Choroid plexus epithelial cell (primary cell): ENCODE measurements at regions not wholly inside any gene's neighbourhood (a gene's known extent, or its start where the extent isn't known, plus 50 kb on each side); places are given as distances from the start of the nearest gene placed in this dataset.

ENCODE experiments used
- DNase-seq: peaks from one replicate; pipeline ENCODE4 v3.0.0-alpha.2; 2010; ENCODE audit warnings: low read depth
- H3K4me3 ChIP-seq: 2 replicates; pipeline ENCODE4 v1.5.1; 2011; ENCODE audit warnings: low read depth, mild to moderate bottlenecking, control low read depth, low read length, moderate library complexity
- TF ChIP-seq, protein P1 (sequence below): conservative IDR thresholded peaks from 2 replicates; pipeline ENCODE4 v1.5.1; 2011; ENCODE audit warnings: low read depth, mild to moderate bottlenecking, control low read depth, inconsistent platforms, low read length, moderate library complexity

DNA sequence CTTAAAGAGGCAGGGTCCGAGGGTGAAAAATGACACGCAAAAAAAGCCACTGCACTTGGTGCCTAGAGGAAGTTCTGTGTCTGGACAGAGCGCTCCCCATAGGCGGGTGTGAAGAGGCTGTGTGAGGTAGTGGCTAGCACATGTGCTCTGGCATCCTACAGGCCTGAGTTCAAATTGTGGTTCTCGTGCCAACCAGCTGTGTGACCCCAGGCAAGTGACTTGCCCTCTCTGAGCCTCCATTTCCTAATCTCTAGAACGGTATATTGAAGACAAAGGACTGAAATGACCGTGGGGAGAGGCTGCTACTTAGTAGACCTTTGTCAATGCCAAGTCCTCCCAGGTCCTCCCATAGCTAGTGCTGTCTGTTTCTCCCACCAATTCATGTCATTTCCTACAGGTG, 79.1 kb upstream of the MYL10 start:
- H3K4me3 ChIP-seq: no peak overlapping the region
- TF ChIP-seq, protein P1, sequence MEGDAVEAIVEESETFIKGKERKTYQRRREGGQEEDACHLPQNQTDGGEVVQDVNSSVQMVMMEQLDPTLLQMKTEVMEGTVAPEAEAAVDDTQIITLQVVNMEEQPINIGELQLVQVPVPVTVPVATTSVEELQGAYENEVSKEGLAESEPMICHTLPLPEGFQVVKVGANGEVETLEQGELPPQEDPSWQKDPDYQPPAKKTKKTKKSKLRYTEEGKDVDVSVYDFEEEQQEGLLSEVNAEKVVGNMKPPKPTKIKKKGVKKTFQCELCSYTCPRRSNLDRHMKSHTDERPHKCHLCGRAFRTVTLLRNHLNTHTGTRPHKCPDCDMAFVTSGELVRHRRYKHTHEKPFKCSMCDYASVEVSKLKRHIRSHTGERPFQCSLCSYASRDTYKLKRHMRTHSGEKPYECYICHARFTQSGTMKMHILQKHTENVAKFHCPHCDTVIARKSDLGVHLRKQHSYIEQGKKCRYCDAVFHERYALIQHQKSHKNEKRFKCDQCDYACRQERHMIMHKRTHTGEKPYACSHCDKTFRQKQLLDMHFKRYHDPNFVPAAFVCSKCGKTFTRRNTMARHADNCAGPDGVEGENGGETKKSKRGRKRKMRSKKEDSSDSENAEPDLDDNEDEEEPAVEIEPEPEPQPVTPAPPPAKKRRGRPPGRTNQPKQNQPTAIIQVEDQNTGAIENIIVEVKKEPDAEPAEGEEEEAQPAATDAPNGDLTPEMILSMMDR: no peak
- DNase-seq: no peak

DNA sequence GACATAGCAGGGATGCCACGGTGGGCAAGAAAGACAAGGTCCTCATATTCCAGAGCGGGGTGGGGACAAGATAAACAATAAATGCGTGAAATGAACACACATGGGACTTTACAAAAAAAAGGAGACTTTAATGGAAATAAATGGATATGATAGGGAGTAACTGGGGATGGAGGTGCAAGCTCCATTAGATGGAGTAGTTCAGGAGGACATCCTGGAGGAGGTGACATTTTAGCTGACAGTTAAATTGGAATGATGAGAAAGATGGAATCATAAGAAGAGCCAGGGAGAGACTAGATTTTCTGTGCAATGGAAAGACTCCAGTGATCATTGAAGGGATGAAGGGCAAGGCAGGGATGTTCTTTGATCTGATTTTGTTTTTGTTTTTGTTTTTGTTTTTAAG, 83.6 kb upstream of the MYL10 start:
- no peak for DNase-seq
- TF ChIP-seq, protein P1: no peak
- H3K4me3 ChIP-seq: no peak overlapping the region

DNA sequence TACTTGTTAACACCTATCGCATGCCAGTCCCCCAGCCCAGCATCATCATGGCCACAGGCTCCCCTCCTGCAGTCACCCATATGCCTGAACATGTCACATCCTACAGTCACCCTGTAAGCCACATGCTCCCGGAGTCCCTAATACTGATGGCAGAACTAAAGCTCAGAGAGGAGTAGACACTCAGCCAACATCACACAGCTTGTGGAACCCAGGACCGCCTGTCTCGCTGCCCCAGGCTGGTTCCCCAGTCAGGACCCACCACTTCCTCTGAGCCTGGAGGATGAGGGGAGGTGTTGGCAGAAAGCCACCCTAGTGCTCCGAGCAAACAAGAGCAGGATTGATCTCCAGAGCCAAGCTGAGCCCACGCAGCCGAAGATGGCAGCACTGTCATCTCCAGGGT, 85.0 kb upstream of the MYL10 start:
- H3K4me3 ChIP-seq: no peak overlapping the region
- TF ChIP-seq, protein P1: no peak
- no peak for DNase-seq

DNA sequence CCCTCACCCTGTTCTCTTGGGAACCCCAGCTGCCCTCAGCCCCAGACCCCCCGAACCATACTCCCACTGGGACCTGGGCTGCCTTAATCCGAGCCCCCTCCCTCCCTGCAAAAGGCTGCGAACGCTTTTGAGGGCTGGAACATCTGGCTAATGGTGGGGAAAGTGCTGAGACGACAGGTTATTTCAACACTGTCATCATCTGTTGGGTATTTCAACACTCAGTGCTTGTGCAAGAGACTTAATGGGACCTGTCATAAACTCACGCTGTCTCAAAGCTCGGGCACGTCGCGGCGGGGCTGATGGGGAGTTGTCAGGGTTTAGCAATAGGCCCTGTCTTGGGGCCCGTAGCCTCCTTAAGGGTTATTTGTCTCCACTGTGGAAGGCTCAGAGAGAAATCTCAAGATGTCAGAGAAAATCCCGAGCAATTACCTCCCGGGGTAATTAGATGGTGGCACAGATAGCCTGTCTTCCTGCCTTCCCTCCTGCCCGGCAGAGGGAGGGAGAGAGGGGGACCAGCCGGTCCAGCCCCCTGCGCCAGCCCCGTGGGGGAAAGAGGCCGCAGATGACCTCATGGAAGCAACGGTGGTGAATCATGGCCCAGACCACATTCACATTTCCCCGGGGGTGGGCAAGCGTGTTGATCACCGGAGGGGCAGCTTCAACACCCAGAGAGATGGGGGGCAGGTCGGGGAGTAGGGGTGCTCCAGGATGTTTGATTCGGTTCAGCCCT, 88.7 kb upstream of the MYL10 start:
- peak; percentile 59 for DNase-seq
- TF ChIP-seq, protein P1: no peak
- no peak overlapping the region for H3K4me3 ChIP-seq

DNA sequence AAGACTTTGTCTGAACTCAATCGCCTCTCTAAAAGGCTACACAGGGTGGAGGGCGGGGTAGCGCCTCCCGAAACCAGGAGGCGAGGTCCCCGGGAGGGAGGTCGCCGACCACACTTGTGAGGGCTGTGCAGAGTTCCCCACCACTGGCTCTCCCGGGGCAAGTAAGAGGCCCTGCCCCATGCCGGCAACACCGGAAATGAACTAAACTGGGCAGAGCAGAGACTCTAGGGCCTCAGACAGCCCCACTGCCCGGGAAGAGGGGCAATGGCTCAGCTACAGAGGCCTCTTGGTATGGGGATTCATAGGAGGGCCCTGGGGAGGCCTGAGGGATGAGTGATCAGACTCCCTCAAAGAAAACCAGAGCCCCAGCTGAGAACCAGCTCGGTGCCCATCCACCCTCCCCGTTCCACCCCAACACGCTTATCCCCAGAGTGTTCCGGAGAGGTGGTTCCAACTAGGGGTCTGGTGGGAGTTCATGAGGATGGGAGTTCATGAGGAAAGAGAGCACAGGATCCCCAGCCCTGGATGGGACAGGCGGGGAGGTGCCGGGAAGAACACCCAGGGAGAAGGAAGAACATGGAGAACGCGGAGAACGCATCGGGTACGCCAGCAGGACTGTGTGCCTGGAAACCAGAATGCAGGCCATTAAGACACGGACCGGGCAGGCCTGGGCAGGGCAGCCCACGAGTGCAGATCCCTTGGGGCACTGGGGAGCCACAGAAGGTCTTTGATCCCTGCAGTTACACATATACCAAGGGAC, 89.4 kb upstream of the MYL10 start:
- DNase-seq: no peak
- TF ChIP-seq, protein P1: no peak
- H3K4me3 ChIP-seq: no peak overlapping the region

DNA sequence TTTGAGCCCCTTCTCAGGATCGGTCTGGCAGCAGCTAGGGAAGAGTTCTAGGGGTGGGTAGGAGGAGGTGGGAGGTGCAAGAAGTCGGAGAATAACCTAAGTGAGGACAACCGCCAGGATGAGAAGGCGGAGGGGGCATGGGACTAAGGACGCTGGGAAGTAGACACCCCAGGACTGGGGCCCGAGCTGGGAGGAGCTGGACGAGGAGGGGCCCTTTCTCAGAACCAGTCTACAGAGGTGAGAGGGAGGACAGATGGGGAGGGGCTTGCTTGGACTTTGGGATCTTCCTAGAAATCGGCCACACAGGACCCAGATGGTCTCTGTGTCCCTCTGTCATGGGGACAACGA, 90.0 kb upstream of the MYL10 start:
- TF ChIP-seq, protein P1: no peak
- no peak overlapping the region for H3K4me3 ChIP-seq
- no peak for DNase-seq

DNA sequence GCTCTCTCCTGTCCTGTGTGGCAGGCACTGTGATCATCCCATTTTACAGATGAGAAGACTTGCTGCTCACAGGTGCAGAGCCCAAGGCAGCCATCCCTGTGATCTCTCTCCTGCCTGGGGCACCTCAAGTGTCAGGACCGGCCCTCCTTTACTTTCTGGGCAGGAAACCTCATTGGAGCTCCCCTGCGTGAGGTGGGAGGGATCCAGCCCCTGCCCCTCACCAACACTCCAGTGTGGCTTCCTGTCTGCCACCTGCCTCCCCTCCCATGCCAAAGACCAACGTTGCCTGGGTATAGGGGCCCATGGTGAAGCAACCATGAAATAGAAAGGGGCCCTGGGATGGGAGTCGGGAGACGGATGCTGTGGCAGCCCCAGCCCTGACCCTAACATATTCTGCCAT, 91.2 kb upstream of the MYL10 start:
- TF ChIP-seq, protein P1: no peak
- no peak for DNase-seq
- no peak overlapping the region for H3K4me3 ChIP-seq
